PFSK-1 (cell line): ENCODE measurements at regions not wholly inside any gene's neighbourhood (a gene's known extent, or its start where the extent isn't known, plus 50 kb on each side); places are given as distances from the start of the nearest gene placed in this dataset.

Source experiments
- POLR2AphosphoS5 ChIP-seq: IDR thresholded peaks from 2 replicates; pipeline ENCODE4 v1.6.1; 2012; ENCODE audit warnings: low read depth, mild to moderate bottlenecking, control low read depth, low read length, moderate library complexity
- SIN3A ChIP-seq: IDR thresholded peaks from 2 replicates; pipeline ENCODE4 v1.6.1; 2012; ENCODE audit warnings: mild to moderate bottlenecking, low read length, moderate library complexity, borderline replicate concordance; ENCODE audit not compliant: insufficient read depth

GRCh38 chr2:226600184-226600583 lies 199.4 kb downstream of the IRS1 start:
- no peak for TF ChIP-seq POLR2AphosphoS5
- TF ChIP-seq SIN3A, result no peak
